ENCODE measurements at regions not wholly inside any gene's neighbourhood (a gene's known extent, or its start where the extent isn't known, plus 50 kb on each side); places are given as distances from the start of the nearest gene placed in this dataset.
"Not testable (repeated sequence)": the region's sequence is repeated elsewhere in the genome, so short reads cannot be mapped to it uniquely, and the experiment has no call there.

GRCh38 chr4:115514675-115515074, 401.3 kb upstream of the NDST4 start:
- in situ Hi-C loops (cut with HindIII; ENCODE audit: low pct_ligation_motif_present, low sequenced_read_pairs) = no loop called here
- DNase-seq = no peak
- H3K36me3 ChIP-seq (replicated peaks) = no peaks in the 10 kb centered on the region

GRCh38 chr4:115505326-115505725, 391.9 kb upstream of the NDST4 start:
- no peak overlapping the region for H3K4me3 ChIP-seq (ENCODE audit: low read depth, low read length)
- no peak for DNase-seq
- TF ChIP-seq CTCF (IDR thresholded peaks at IDR 0.05; ENCODE audit: low read depth, low read length, missing control alignments) = no peak
- no peaks in the 10 kb centered on the region for H3K36me3 ChIP-seq (replicated peaks)
- in situ Hi-C loops (cut with HindIII; ENCODE audit: low pct_ligation_motif_present, low sequenced_read_pairs) = no loop called here
- H3K27me3 ChIP-seq (replicated peaks) = no peaks in the 10 kb centered on the region
- H3K27ac ChIP-seq = no peak overlapping the region

More at GRCh38 chr4:115514675-115515074, 401.3 kb upstream of the NDST4 start:
- TF ChIP-seq CTCF (IDR thresholded peaks at IDR 0.05; ENCODE audit: low read depth, low read length, missing control alignments) = no peak
- no peak overlapping the region for H3K4me3 ChIP-seq (ENCODE audit: low read depth, low read length)
- no peaks in the 10 kb centered on the region for H3K27me3 ChIP-seq (replicated peaks)
- H3K27ac ChIP-seq = no peak overlapping the region

- H3K27ac ChIP-seq = no peak overlapping the region
- no peaks in the 10 kb centered on the region for H3K36me3 ChIP-seq (replicated peaks)
- TF ChIP-seq CTCF (IDR thresholded peaks at IDR 0.05; ENCODE audit: low read depth, low read length, missing control alignments) = no peak
- no peak for DNase-seq
- in situ Hi-C loops (cut with HindIII; ENCODE audit: low pct_ligation_motif_present, low sequenced_read_pairs) = no loop called here
- H3K4me3 ChIP-seq (ENCODE audit: low read depth, low read length) = no peak overlapping the region
- H3K27me3 ChIP-seq (replicated peaks) = no peaks in the 10 kb centered on the region
Measured at GRCh38 chr4:115501656-115502055, 388.2 kb upstream of the NDST4 start.

GRCh38 chr4:115493770-115494169, 380.4 kb upstream of the NDST4 start:
- H3K27me3 ChIP-seq (replicated peaks); H3K27ac ChIP-seq; H3K4me3 ChIP-seq (ENCODE audit: low read depth, low read length); DNase-seq; in situ Hi-C loops (cut with HindIII; ENCODE audit: low pct_ligation_motif_present, low sequenced_read_pairs); H3K36me3 ChIP-seq (replicated peaks): not testable (repeated sequence)

- H3K27me3 ChIP-seq (replicated peaks) = no peaks in the 10 kb centered on the region
- in situ Hi-C loops (cut with HindIII; ENCODE audit: low pct_ligation_motif_present, low sequenced_read_pairs) = no loop called here
- H3K27ac ChIP-seq = no peak overlapping the region
- H3K4me3 ChIP-seq (ENCODE audit: low read depth, low read length) = no peak overlapping the region
- no peak for TF ChIP-seq CTCF (IDR thresholded peaks at IDR 0.05; ENCODE audit: low read depth, low read length, missing control alignments)
- DNase-seq = no peak
- no peaks in the 10 kb centered on the region for H3K36me3 ChIP-seq (replicated peaks)
Measured at GRCh38 chr4:115491686-115492085, 378.3 kb upstream of the NDST4 start.

- in situ Hi-C loops (cut with HindIII; ENCODE audit: low pct_ligation_motif_present, low sequenced_read_pairs) = no loop called here
Measured at GRCh38 chr4:115489279-115489678, 375.9 kb upstream of the NDST4 start.

More at GRCh38 chr4:115489279-115489678, 375.9 kb upstream of the NDST4 start:
- Histone ChIP-seq H3K27me3 (replicated peaks) (no peaks in the 10 kb centered on the region), H3K4me3 (ENCODE audit: low read depth, low read length) (no peak overlapping the region), H3K27ac (no peak overlapping the region), H3K36me3 (replicated peaks) (no peaks in the 10 kb centered on the region)
- no peak for DNase-seq
- no peak for TF ChIP-seq CTCF (IDR thresholded peaks at IDR 0.05; ENCODE audit: low read depth, low read length, missing control alignments)

All from brain microvascular endothelial cell (primary cell).